ENCODE measurements at regions not wholly inside any gene's neighbourhood (a gene's known extent, or its start where the extent isn't known, plus 50 kb on each side); places are given as distances from the start of the nearest gene placed in this dataset.
"Not testable (repeated sequence)": the region's sequence is repeated elsewhere in the genome, so short reads cannot be mapped to it uniquely, and the experiment has no call there.

DNA sequence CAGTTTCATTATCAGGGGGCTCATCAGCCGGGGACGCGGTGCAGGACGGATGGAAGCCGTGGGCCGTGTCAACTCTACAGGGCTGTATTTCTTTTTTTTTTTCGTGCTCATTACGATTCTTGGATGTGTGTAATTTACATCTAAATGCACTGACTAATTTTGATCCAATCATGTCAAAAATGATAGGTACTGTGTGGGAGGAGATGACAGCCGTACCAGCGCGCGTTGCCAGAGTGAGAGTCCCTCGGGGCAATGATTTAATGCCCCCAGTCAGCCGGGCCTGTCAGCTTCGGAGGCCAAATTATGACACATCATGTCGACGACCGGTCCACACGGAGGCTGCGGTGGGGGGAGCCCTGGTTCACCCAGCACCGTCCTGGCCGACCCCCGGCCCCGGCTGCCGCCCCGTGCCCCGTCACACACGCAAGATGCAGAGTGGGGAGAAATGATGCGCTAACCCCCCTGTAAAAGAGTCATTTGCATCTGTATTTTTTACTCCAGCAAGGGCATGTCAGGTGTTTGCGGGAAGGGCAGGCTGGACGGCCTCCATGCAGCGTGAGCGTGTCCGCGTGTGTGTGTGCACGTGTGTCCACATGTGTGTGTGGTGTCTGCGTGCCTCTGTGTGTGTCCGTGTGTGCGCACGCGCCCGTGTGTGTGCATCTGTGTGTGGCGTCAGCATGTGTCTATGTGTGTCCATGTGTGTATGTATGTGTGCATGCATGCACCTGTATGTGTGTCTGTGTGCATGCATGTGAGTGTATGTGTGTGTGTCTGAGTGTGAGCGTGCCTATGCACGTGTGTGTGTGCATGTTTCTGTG is 74.3 kb upstream of the PPP2R3B start:
- Histone ChIP-seq H3K4me1 (ENCODE audit: low read length) (no peaks in the 10 kb centered on the region), H3K27me3 (ENCODE audit: low read depth, low read length) (no peaks in the 10 kb centered on the region), H4K20me1 (ENCODE audit: insufficient read depth, low read length) (no peaks in the 10 kb centered on the region), H3K27ac (ENCODE audit: low read length) (no peak overlapping the region), H3K79me2 (ENCODE audit: low read length) (no peaks in the 10 kb centered on the region), H2AFZ (ENCODE audit: low read depth, low read length) (no peak overlapping the region), H3K9me3 (ENCODE audit: insufficient read depth, low read length) (peaks cover 4% of the 10 kb centered on the region; the same call in 1 of the 2 replicates), H3K4me2 (ENCODE audit: low read length) (no peak overlapping the region), H3K9ac (ENCODE audit: low read length) (no peak overlapping the region), H3K4me3 (ENCODE audit: low read length) (no peak overlapping the region), H3K36me3 (replicated peaks; ENCODE audit: low read depth, low read length) (no peaks in the 10 kb centered on the region)
- TF ChIP-seq, protein P1, sequence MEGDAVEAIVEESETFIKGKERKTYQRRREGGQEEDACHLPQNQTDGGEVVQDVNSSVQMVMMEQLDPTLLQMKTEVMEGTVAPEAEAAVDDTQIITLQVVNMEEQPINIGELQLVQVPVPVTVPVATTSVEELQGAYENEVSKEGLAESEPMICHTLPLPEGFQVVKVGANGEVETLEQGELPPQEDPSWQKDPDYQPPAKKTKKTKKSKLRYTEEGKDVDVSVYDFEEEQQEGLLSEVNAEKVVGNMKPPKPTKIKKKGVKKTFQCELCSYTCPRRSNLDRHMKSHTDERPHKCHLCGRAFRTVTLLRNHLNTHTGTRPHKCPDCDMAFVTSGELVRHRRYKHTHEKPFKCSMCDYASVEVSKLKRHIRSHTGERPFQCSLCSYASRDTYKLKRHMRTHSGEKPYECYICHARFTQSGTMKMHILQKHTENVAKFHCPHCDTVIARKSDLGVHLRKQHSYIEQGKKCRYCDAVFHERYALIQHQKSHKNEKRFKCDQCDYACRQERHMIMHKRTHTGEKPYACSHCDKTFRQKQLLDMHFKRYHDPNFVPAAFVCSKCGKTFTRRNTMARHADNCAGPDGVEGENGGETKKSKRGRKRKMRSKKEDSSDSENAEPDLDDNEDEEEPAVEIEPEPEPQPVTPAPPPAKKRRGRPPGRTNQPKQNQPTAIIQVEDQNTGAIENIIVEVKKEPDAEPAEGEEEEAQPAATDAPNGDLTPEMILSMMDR (IDR thresholded peaks at IDR 0.05; ENCODE audit: low read depth, low read length) = no peak
- no peak for TF ChIP-seq EZH2phosphoT487 (IDR thresholded peaks at IDR 0.05; ENCODE audit: low read depth)

DNA sequence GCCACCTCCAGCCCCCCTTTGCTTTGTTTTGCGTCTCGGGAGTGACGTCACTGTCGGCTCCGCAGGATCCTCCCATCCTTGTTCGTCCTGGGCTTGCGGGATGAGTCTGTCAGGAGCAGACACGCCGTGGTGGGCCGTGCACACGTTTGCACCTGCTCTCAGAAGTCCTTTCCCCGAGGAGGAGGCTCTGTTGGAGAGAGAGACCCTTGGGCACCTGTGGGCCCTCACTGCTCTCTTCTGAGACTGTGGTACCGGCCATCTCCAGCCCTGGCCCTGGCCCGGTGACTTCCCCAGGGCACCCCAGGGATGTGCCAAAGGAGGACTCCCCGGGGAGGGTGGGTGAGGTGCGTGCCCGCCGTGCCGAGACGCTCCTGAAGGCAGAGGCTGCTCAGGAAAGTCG is 76.1 kb upstream of the PPP2R3B start:
- Histone ChIP-seq H3K4me2 (ENCODE audit: low read length) (no peak overlapping the region), H3K4me3 (ENCODE audit: low read length) (no peak overlapping the region), H4K20me1 (ENCODE audit: insufficient read depth, low read length) (no peaks in the 10 kb centered on the region), H3K9me3 (ENCODE audit: insufficient read depth, low read length) (peaks cover 4% of the 10 kb centered on the region; the same call in 1 of the 2 replicates), H3K4me1 (ENCODE audit: low read length) (no peaks in the 10 kb centered on the region), H3K36me3 (replicated peaks; ENCODE audit: low read depth, low read length) (no peaks in the 10 kb centered on the region), H3K9ac (ENCODE audit: low read length) (no peak overlapping the region), H3K27me3 (ENCODE audit: low read depth, low read length) (no peaks in the 10 kb centered on the region), H3K27ac (ENCODE audit: low read length) (no peak overlapping the region), H2AFZ (ENCODE audit: low read depth, low read length) (no peak overlapping the region), H3K79me2 (ENCODE audit: low read length) (no peaks in the 10 kb centered on the region)
- TF ChIP-seq, protein P1 (IDR thresholded peaks at IDR 0.05; ENCODE audit: low read depth, low read length) = no peak
- TF ChIP-seq EZH2phosphoT487 (IDR thresholded peaks at IDR 0.05; ENCODE audit: low read depth) = no peak

DNA sequence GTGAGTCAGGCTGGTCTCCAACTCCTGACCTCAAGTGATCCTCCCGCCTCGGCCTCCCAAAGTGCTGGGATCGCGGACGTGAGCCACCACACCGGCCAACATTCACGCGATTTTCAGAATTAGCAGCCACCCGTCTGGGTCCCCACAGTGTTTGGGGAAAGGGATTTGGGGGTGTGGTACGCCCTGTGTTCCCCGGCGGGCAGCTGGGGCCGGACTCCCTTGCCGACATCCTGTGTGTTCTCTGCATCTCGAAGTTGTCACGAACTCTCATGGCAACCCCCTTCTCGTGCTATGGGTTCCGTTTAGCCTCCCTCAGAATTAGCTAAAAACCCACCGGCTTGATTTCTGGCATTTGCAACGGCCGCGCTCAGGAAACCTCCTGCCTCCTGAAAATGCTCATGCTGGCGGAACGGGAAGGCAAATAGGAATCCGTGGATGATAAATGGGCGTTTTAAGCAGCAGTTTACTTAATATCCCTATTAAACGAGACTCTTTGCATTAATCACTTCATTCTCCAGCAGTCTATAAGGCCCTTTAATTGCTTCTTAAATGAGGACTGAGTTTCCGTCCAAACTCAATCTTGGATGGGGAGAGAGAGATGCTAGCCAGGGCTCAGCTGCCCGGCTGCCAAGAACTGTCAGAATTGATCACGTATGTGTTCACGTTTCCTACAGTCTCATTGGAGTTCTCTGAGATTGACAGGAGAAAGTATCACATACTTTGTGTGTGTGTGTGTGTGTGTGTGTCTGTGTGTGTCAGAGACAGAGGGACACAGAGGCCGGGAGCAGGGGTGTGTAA is 78.9 kb upstream of the PPP2R3B start:
- no peaks in the 10 kb centered on the region for H3K4me1 ChIP-seq (ENCODE audit: low read length)

DNA sequence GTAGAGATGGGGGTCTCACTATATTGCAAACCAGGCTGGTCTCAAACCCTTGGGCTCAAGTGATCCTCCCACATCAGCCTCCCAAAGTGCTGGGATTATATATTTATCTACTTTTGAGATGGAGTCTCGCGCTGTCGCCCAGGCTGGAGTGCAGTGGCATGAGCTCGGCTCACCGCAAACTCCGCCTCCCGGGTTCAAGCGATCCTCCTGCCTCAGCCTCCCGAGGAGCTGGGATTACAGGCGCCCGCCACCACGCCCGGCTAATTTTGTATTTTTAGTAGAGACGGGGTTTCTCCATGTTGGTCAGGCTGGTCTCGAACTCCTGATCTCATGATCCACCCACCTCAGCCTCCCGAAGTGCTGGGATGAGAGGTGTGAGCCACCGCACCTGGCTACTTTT is 80.1 kb upstream of the PPP2R3B start:
- not testable (repeated sequence) for H3K27me3 ChIP-seq (ENCODE audit: low read depth, low read length); H3K4me2 ChIP-seq (ENCODE audit: low read length); H3K9ac ChIP-seq (ENCODE audit: low read length); H3K36me3 ChIP-seq (replicated peaks; ENCODE audit: low read depth, low read length); H3K79me2 ChIP-seq (ENCODE audit: low read length); H3K27ac ChIP-seq (ENCODE audit: low read length); H4K20me1 ChIP-seq (ENCODE audit: insufficient read depth, low read length); H3K4me3 ChIP-seq (ENCODE audit: low read length); H3K4me1 ChIP-seq (ENCODE audit: low read length); H2AFZ ChIP-seq (ENCODE audit: low read depth, low read length)
- H3K9me3 ChIP-seq (ENCODE audit: insufficient read depth, low read length) = peaks cover 10% of the 10 kb centered on the region; the same call in 1 of the 2 replicates

More for the DNA sequence above, 78.9 kb upstream of the PPP2R3B start:
- peaks cover 10% of the 10 kb centered on the region; the same call in 1 of the 2 replicates for H3K9me3 ChIP-seq (ENCODE audit: insufficient read depth, low read length)
- no peak overlapping the region for H3K4me3 ChIP-seq (ENCODE audit: low read length)
- no peak overlapping the region for H3K27ac ChIP-seq (ENCODE audit: low read length)
- H4K20me1 ChIP-seq (ENCODE audit: insufficient read depth, low read length) = no peaks in the 10 kb centered on the region
- no peaks in the 10 kb centered on the region for H3K27me3 ChIP-seq (ENCODE audit: low read depth, low read length)
- no peak overlapping the region for H3K9ac ChIP-seq (ENCODE audit: low read length)
- H3K79me2 ChIP-seq (ENCODE audit: low read length) = no peaks in the 10 kb centered on the region
- H2AFZ ChIP-seq (ENCODE audit: low read depth, low read length) = no peak overlapping the region
- TF ChIP-seq, protein P1 (IDR thresholded peaks at IDR 0.05; ENCODE audit: low read depth, low read length) = no peak
- no peak for TF ChIP-seq EZH2phosphoT487 (IDR thresholded peaks at IDR 0.05; ENCODE audit: low read depth)
- H3K4me2 ChIP-seq (ENCODE audit: low read length) = no peak overlapping the region
- H3K36me3 ChIP-seq (replicated peaks; ENCODE audit: low read depth, low read length) = no peaks in the 10 kb centered on the region

DNA sequence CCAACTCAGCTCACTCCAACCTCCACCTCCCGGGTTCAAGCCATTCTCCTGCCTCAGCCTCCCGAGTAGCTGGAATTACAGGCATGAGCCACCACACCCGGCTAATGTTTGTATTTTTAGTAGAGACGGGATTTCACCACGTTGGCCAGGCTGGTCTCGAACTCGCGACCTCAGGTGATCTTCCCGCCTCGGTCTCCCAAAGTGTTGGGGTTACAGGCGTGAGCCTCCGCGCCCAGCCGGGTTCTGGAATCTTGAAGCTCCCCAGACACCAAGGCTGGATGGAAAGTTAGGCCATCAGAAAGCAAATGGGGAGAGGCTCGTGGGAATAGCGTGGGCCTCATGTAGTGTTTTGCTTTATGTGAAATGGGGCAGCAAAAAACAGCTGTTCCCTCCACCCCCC is 81.0 kb upstream of the PPP2R3B start:
- not testable (repeated sequence) for H3K79me2 ChIP-seq (ENCODE audit: low read length); H3K27me3 ChIP-seq (ENCODE audit: low read depth, low read length); H4K20me1 ChIP-seq (ENCODE audit: insufficient read depth, low read length); H3K36me3 ChIP-seq (replicated peaks; ENCODE audit: low read depth, low read length); H3K4me2 ChIP-seq (ENCODE audit: low read length); H3K9me3 ChIP-seq (ENCODE audit: insufficient read depth, low read length); H3K9ac ChIP-seq (ENCODE audit: low read length); H2AFZ ChIP-seq (ENCODE audit: low read depth, low read length); H3K4me1 ChIP-seq (ENCODE audit: low read length); H3K4me3 ChIP-seq (ENCODE audit: low read length); H3K27ac ChIP-seq (ENCODE audit: low read length)
